B cell (primary cell): ENCODE measurements at regions not wholly inside any gene's neighbourhood (a gene's known extent, or its start where the extent isn't known, plus 50 kb on each side); places are given as distances from the start of the nearest gene placed in this dataset.

Source experiments
- ATAC-seq: fragments of 200-7000 bp; cut with Tn5 transposase; one replicate; pipeline ENCODE4 v1.10.0; 2021; ENCODE audit warnings: low read depth, mild to moderate bottlenecking, moderate number of reproducible peaks, moderate library complexity
- CTCF ChIA-PET: fragments of 350-600 bp; sonication (Branson Sonifier 250); formaldehyde crosslinking; loops from one replicate; lab custom pipeline; 2021; ENCODE audit warnings: antibody characterized with exemption, inconsistent platforms; lab: Charles Lee
- POLR2A ChIA-PET: fragments of 350-600 bp; sonication (Branson Sonifier 250); formaldehyde crosslinking; loops from one replicate; lab custom pipeline; 2021; ENCODE audit warnings: antibody characterized with exemption; lab: Charles Lee
- DNase-seq: peaks from one replicate; pipeline ENCODE4 v3.0.0; 2013
- H2AFZ ChIP-seq: 2 replicates; pipeline ENCODE4 v1.6.1; 2012; ENCODE audit warnings: mild to moderate bottlenecking, low read depth, low read length; ENCODE audit not compliant: insufficient read depth, poor library complexity, severe bottlenecking
- H3K27ac ChIP-seq, 2 donors: 1 replicate in 1 of 2; 2 replicates in 1 of 2; pipeline ENCODE4 v1.5.1; 2012 to 2013; ENCODE audit warnings: low read length in 2 of 2, mild to moderate bottlenecking in 2 of 2, moderate library complexity in 1 of 2
- H3K27me3 ChIP-seq, 4 experiments: fragments of 200-600 bp in 1 of 4; sonication (generic) in 1 of 4; replicated peaks in 1 of 4; 1 replicate in 2 of 4; 2 replicates in 2 of 4; pipeline versions ENCODE4 v1.6.1 to v1.7.0; 2013 to 2016; ENCODE audit warnings: low read length in 3 of 4, mild to moderate bottlenecking in 2 of 4, mixed read lengths in 1 of 4, moderate library complexity in 1 of 4; ENCODE audit not compliant: insufficient read depth in 4 of 4, control insufficient read depth in 3 of 4; ENCODE audit errors: control extremely low read depth in 1 of 4
- H3K36me3 ChIP-seq, 2 experiments: replicated peaks in 1 of 2; 1 replicate in 1 of 2; 2 replicates in 1 of 2; pipeline versions ENCODE4 v1.6.1 to v1.7.1; 2013; ENCODE audit warnings: low read length in 1 of 2; ENCODE audit not compliant: insufficient read depth in 2 of 2, control insufficient read depth in 1 of 2; ENCODE audit errors: control extremely low read depth in 1 of 2, extremely low read depth in 1 of 2
- H3K4me1 ChIP-seq, 2 donors: fragments of 200-600 bp in 1 of 2; sonication (generic) in 1 of 2; 1 replicate in 1 of 2; 2 replicates in 1 of 2; pipeline versions ENCODE4 v1.5.1 to v1.6.1; 2013 to 2017; ENCODE audit warnings: low read length in 2 of 2; ENCODE audit not compliant: control insufficient read depth in 2 of 2, insufficient read depth in 2 of 2
- H3K4me2 ChIP-seq: replicated peaks from 2 replicates; pipeline ENCODE3; 2012; ENCODE audit warnings: mild to moderate bottlenecking, low read depth, low read length; ENCODE audit not compliant: poor library complexity, severe bottlenecking
- H3K4me3 ChIP-seq, 5 experiments: fragments of 200-600 bp in 1 of 5; sonication (generic) in 1 of 5; 1 replicate in 3 of 5; 2 replicates in 2 of 5; pipeline versions ENCODE4 v1.5.1 to v1.7.0; 2011 to 2016; ENCODE audit warnings: low read length in 4 of 5, mild to moderate bottlenecking in 4 of 5, low read depth in 2 of 5, control low read depth in 1 of 5, moderate library complexity in 1 of 5; ENCODE audit not compliant: insufficient read depth in 1 of 5; ENCODE audit errors: control extremely low read depth in 1 of 5, extremely low read depth in 1 of 5
- H3K79me2 ChIP-seq: fragments of 200-600 bp; sonication (generic); one replicate; pipeline ENCODE4 v1.6.0; 2016; ENCODE audit warnings: low read length; ENCODE audit not compliant: control insufficient read depth, insufficient read depth
- H3K9ac ChIP-seq: fragments of 200-600 bp; sonication (generic); 2 replicates; pipeline ENCODE4 v1.6.1; 2017; ENCODE audit warnings: mild to moderate bottlenecking, low read length, moderate library complexity
- H3K9me3 ChIP-seq, 3 donors: one replicate each; pipeline versions ENCODE4 v1.6.1 to v1.7.1; 2013; ENCODE audit warnings: low read length in 2 of 3; ENCODE audit not compliant: control insufficient read depth in 2 of 3, insufficient read depth in 1 of 3; ENCODE audit errors: control extremely low read depth in 1 of 3
- H4K20me1 ChIP-seq: 2 replicates; pipeline ENCODE4 v1.6.0; 2012; ENCODE audit warnings: mild to moderate bottlenecking, low read length; ENCODE audit not compliant: insufficient read depth, control insufficient read depth, poor library complexity, severe bottlenecking
- H3K27ac Mint-ChIP-seq: one replicate; pipeline ENCODE4 v1.8.0; 2021; ENCODE audit warnings: mixed read lengths
- H3K27me3 Mint-ChIP-seq: one replicate; pipeline ENCODE4 v1.8.0; 2021; ENCODE audit warnings: mixed read lengths
- H3K4me1 Mint-ChIP-seq: one replicate; pipeline ENCODE4 v1.8.0; 2021; ENCODE audit warnings: mixed read lengths
- H3K4me3 Mint-ChIP-seq: one replicate; pipeline ENCODE4 v1.8.0; 2021; ENCODE audit warnings: mixed read lengths
- H3K9me3 Mint-ChIP-seq: one replicate; pipeline ENCODE4 v1.8.0; 2022; ENCODE audit warnings: mixed read lengths; ENCODE audit not compliant: insufficient read depth
- CTCF ChIP-seq: fragments of 200-600 bp; IDR thresholded peaks from one replicate; pipeline ENCODE4 v1.8.0; 2022; ENCODE audit warnings: antibody characterized with exemption, mild to moderate bottlenecking
- EZH2 ChIP-seq: IDR thresholded peaks from 2 replicates; pipeline ENCODE4 v1.6.1; 2012; ENCODE audit warnings: borderline replicate concordance, low read depth, mild to moderate bottlenecking, moderate library complexity, low read length; ENCODE audit not compliant: insufficient read depth, poor library complexity, severe bottlenecking
- WGBS: methylation state at CpG from one replicate; pipeline ENCODE4 v1.1.5; 2013; ENCODE audit warnings: missing lambda C conversion rate; ENCODE audit not compliant: insufficient coverage; 5-methylcytosine and 5-hydroxymethylcytosine counted together
- intact Hi-C: fragments of 100-400 bp; cut with micrococcal nuclease; formaldehyde crosslinking; loops from one replicate; pipeline ENCODE4 v1.10.0; 2022

GRCh38 chr16:86643671-86644070, 65.3 kb downstream of the FOXL1 start:
- ChIA-PET POLR2A (no interaction called here), CTCF (no interaction called here)
- Histone ChIP-seq H2AFZ (no peak overlapping the region), H4K20me1 (no peaks in the 10 kb centered on the region), H3K9ac (no peak overlapping the region), H3K4me2 (no peak overlapping the region), H3K4me1 (no peaks in the 10 kb centered on the region), H3K36me3 (no peaks in the 10 kb centered on the region), H3K27me3 (no peaks in the 10 kb centered on the region), H3K79me2 (no peaks in the 10 kb centered on the region), H3K9me3 (peaks cover 0 to 15% (median 3%) of the 10 kb centered on the region in 3 donors), H3K4me3 (no peak overlapping the region), H3K27ac (no peak overlapping the region)
- 93% methylated on average over 3 of the region's 6 CpGs for WGBS
- no peak for TF ChIP-seq CTCF
- no peak for TF ChIP-seq EZH2
- no peak for ATAC-seq
- Mint-ChIP-seq H3K9me3 (no peaks in the 10 kb centered on the region), H3K4me1 (no peaks in the 10 kb centered on the region), H3K4me3 (no peak overlapping the region), H3K27me3 (peaks cover 6% of the 10 kb centered on the region), H3K27ac (no peak overlapping the region)
- intact Hi-C loops: no loop called here
- no peak for DNase-seq

GRCh38 chr16:86647561-86647960, 69.2 kb downstream of the FOXL1 start:
- no peaks in the 10 kb centered on the region for H3K4me1 Mint-ChIP-seq
- no peak overlapping the region for H3K4me3 ChIP-seq
- no peak overlapping the region for H3K27ac ChIP-seq
- H3K27ac Mint-ChIP-seq: no peak overlapping the region
- H3K4me1 ChIP-seq: no peaks in the 10 kb centered on the region
- H3K9me3 ChIP-seq: peaks cover 0 to 15% (median 0%) of the 10 kb centered on the region in 3 donors
- no peaks in the 10 kb centered on the region for H3K9me3 Mint-ChIP-seq
- CTCF ChIA-PET: no interaction called here
- H3K36me3 ChIP-seq: no peaks in the 10 kb centered on the region
- no peak for DNase-seq
- intact Hi-C loops: no loop called here
- no peak overlapping the region for H2AFZ ChIP-seq
- H3K4me3 Mint-ChIP-seq: no peak overlapping the region
- TF ChIP-seq EZH2: no peak
- no peak for TF ChIP-seq CTCF
- H3K9ac ChIP-seq: no peak overlapping the region
- H3K27me3 ChIP-seq: no peaks in the 10 kb centered on the region
- POLR2A ChIA-PET: no interaction called here
- no peak overlapping the region for H3K4me2 ChIP-seq
- no peak for ATAC-seq
- peaks cover 6% of the 10 kb centered on the region for H3K27me3 Mint-ChIP-seq
- H3K79me2 ChIP-seq: no peaks in the 10 kb centered on the region
- WGBS: 88% methylated on average over 2 of the region's 2 CpGs
- H4K20me1 ChIP-seq: no peaks in the 10 kb centered on the region
